GM23248 (cell line): ENCODE measurements at regions not wholly inside any gene's neighbourhood (a gene's known extent, or its start where the extent isn't known, plus 50 kb on each side); places are given as distances from the start of the nearest gene placed in this dataset.

Source experiments
- EZH2 ChIP-seq: fragments of 200-600 bp; sonication (generic); IDR thresholded peaks from 2 replicates; pipeline ENCODE4 v1.6.1; 2018; ENCODE audit warnings: antibody characterized with exemption, mild to moderate bottlenecking; ENCODE audit not compliant: insufficient read depth, poor library complexity, severe bottlenecking
- EZH2phosphoT487 ChIP-seq: fragments of 200-600 bp; sonication (generic); IDR thresholded peaks from 2 replicates; pipeline ENCODE4 v1.6.1; 2018; ENCODE audit warnings: antibody characterized with exemption, moderate library complexity, mild to moderate bottlenecking, low read depth; ENCODE audit not compliant: insufficient read depth

- TF ChIP-seq EZH2, result no peak
- TF ChIP-seq EZH2phosphoT487, result no peak
Measured at GRCh38 chr10:30241422-30242110, 107.5 kb downstream of the MTPAP start.
